K562 (cell line): ENCODE measurements at regions not wholly inside any gene's neighbourhood (a gene's known extent, or its start where the extent isn't known, plus 50 kb on each side); places are given as distances from the start of the nearest gene placed in this dataset.

Experiments
- ATAC-seq: fragments of 200-7000 bp; cut with Tn5 transposase; 3 replicates; pipeline ENCODE4 v1.9.1; 2020; ENCODE audit warnings: moderate library complexity
- BruUV-seq: library from RNA; stranded (reverse); fragments of 400-500 nt; replicated peaks from 2 replicates; lab custom pipeline; 2021; lab: Mats Ljungman, UMichigan
- CTCF ChIA-PET: fragments of 300-600 bp; formaldehyde crosslinking; extraction: SDS; loops from one replicate; lab custom pipeline; 2021; ENCODE audit warnings: low intra/inter-chr PET ratio; lab: Yijun Ruan, JAX
- POLR2A ChIA-PET: fragments of 300-600, 350-650 bp; sonication (Branson Sonifier 250); formaldehyde crosslinking; extraction: SDS; loops from one replicate; lab custom pipeline; 2021; ENCODE audit warnings: antibody characterized with exemption, inconsistent platforms; lab: Yijun Ruan, JAX
- DNase-seq, 4 experiments: peaks; one replicate each; pipeline versions ENCODE4 v3.0.0 to v3.0.0-alpha.2; 2011 to 2018; ENCODE audit warnings: low spot score in 3 of 4, mixed read lengths in 3 of 4; ENCODE audit errors: extremely low read depth in 1 of 4
- FAIRE-seq: peaks from 2 replicates; lab custom pipeline; 2011; peaks lifted over from hg19 to GRCh38; lab: Jason Lieb, UNC
- H2AFZ ChIP-seq: 2 replicates; pipeline ENCODE4 v1.6.0; 2011; ENCODE audit warnings: low read depth, low read length, control low read depth, inconsistent platforms
- H3K27ac ChIP-seq: fragments of 200-600 bp; 3 replicates; pipeline ENCODE4 v1.8.0; 2011; ENCODE audit warnings: low read depth, mild to moderate bottlenecking, control low read depth, inconsistent platforms, low read length, moderate library complexity, mixed read lengths; ENCODE audit errors: extremely low read depth
- H3K27me3 ChIP-seq, 2 experiments: fragments of 300-600 bp in 1 of 2; 2 replicates in 1 of 2; 3 replicates in 1 of 2; pipeline versions ENCODE4 v1.6.0 to v1.8.0; 2011; ENCODE audit warnings: inconsistent platforms in 2 of 2, low read length in 2 of 2, mild to moderate bottlenecking in 1 of 2, mixed read lengths in 1 of 2, moderate library complexity in 1 of 2; ENCODE audit not compliant: control insufficient read depth in 2 of 2, insufficient read depth in 2 of 2
- H3K36me3 ChIP-seq: fragments of 300-600 bp; 3 replicates; pipeline ENCODE4 v1.8.0; 2011; ENCODE audit warnings: mild to moderate bottlenecking, low read length, inconsistent platforms; ENCODE audit not compliant: control insufficient read depth, insufficient read depth
- H3K4me1 ChIP-seq, 2 experiments: fragments of 200-600 bp in 1 of 2; replicated peaks in 1 of 2; 2 replicates in 1 of 2; 3 replicates in 1 of 2; pipeline versions ENCODE4 v1.5.1 to v1.8.0; 2011; ENCODE audit warnings: inconsistent platforms in 2 of 2, low read length in 2 of 2, mild to moderate bottlenecking in 1 of 2, mixed read lengths in 1 of 2, moderate library complexity in 1 of 2; ENCODE audit not compliant: control insufficient read depth in 2 of 2, insufficient read depth in 2 of 2
- H3K4me2 ChIP-seq: 2 replicates; pipeline ENCODE4 v1.6.1; 2011; ENCODE audit warnings: low read length, control low read depth, inconsistent platforms, mixed read lengths; ENCODE audit not compliant: insufficient read depth
- H3K4me3 ChIP-seq: fragments of 200-600 bp; sonication (generic), shearing (Covaris generic); 2 replicates; pipeline ENCODE4 v1.5.1; 2016; ENCODE audit warnings: control low read depth, inconsistent platforms
- H3K79me2 ChIP-seq: fragments of 200-600 bp; 3 replicates; pipeline ENCODE4 v1.8.0; 2011; ENCODE audit warnings: low read length, inconsistent platforms; ENCODE audit not compliant: control insufficient read depth, insufficient read depth
- H3K9ac ChIP-seq, 2 experiments: 2 replicates each; pipeline versions ENCODE4 v1.6.0 to v1.6.1; 2011; ENCODE audit warnings: low read depth in 2 of 2, low read length in 2 of 2, control low read depth in 1 of 2, inconsistent platforms in 1 of 2, mild to moderate bottlenecking in 1 of 2, mixed read lengths in 1 of 2; ENCODE audit not compliant: insufficient read depth in 1 of 2
- H3K9me1 ChIP-seq: one replicate; pipeline ENCODE4 v1.6.0; 2011; ENCODE audit warnings: inconsistent platforms, mild to moderate bottlenecking, low read length, moderate library complexity; ENCODE audit not compliant: control insufficient read depth, insufficient read depth
- H3K9me3 ChIP-seq: replicated peaks from 2 replicates; pipeline ENCODE4 v1.5.1; 2011; ENCODE audit warnings: low read depth, low read length, inconsistent platforms; ENCODE audit not compliant: control insufficient read depth, insufficient read depth
- H4K20me1 ChIP-seq: replicated peaks from 2 replicates; pipeline ENCODE4 v1.6.1; 2011; ENCODE audit warnings: low read length, inconsistent platforms, mixed read lengths; ENCODE audit not compliant: control insufficient read depth, insufficient read depth
- ATF7 ChIP-seq: fragments of 450-650 bp; IDR thresholded peaks from 2 replicates; pipeline ENCODE4 v1.7.1; 2014; ENCODE audit warnings: mild to moderate bottlenecking, moderate library complexity
- CBFA2T2 ChIP-seq: fragments of 450-650 bp; conservative IDR thresholded peaks from 2 replicates; pipeline ENCODE4 v1.6.1; 2017; ENCODE audit warnings: mild to moderate bottlenecking
- CBX5 ChIP-seq: IDR thresholded peaks from 2 replicates; pipeline ENCODE4 v1.6.1; 2014; ENCODE audit warnings: low read depth, borderline replicate concordance
- DACH1 ChIP-seq: fragments of 450-650 bp; IDR thresholded peaks from 2 replicates; pipeline ENCODE4 v1.6.1; 2018; ENCODE audit not compliant: partially characterized antibody
- DPF2 ChIP-seq: fragments of 450-650 bp; IDR thresholded peaks from 2 replicates; pipeline ENCODE4 v1.6.1; 2016
- MCM2 ChIP-seq: fragments of 450-650 bp; IDR thresholded peaks from 2 replicates; pipeline ENCODE4 v1.6.1; 2017; ENCODE audit warnings: low read depth, mild to moderate bottlenecking
- NCOA2 ChIP-seq, 2 experiments: fragments of 450-650 bp; IDR thresholded peaks; 2 replicates each; pipeline ENCODE4 v1.6.1; 2018; ENCODE audit warnings: mild to moderate bottlenecking in 2 of 2, moderate library complexity in 1 of 2; ENCODE audit not compliant: partially characterized antibody in 2 of 2
- POLR2AphosphoS2 ChIP-seq: IDR thresholded peaks from 2 replicates; pipeline ENCODE4 v1.6.1; 2012; ENCODE audit warnings: low read length, improper control_type of control experiment
- RFX5 ChIP-seq: IDR thresholded peaks from 2 replicates; pipeline ENCODE4 v1.6.1; 2011; ENCODE audit warnings: low read depth, mild to moderate bottlenecking, improper control_type of control experiment, low read length
- SMARCB1 ChIP-seq: IDR thresholded peaks from 2 replicates; pipeline ENCODE4 v1.6.1; 2011; ENCODE audit warnings: improper control_type of control experiment, low read depth; ENCODE audit not compliant: insufficient read length
- TRIM24 ChIP-seq, 2 experiments: fragments of 450-650 bp; IDR thresholded peaks; 2 replicates each; pipeline ENCODE4 v1.6.1; 2016
- ZNF695 ChIP-seq: fragments of 450-650 bp; formaldehyde crosslinking; IDR thresholded peaks from 2 replicates; pipeline ENCODE4 v1.4.0; 2020; ENCODE audit warnings: mild to moderate bottlenecking, moderate library complexity
- ZNF778 ChIP-seq: fragments of 450-650 bp; formaldehyde crosslinking; IDR thresholded peaks from 2 replicates; pipeline ENCODE4 v1.4.0; 2020; ENCODE audit warnings: mild to moderate bottlenecking, moderate library complexity
- WGBS: fragments of 100-300 bp; shearing (Covaris generic); methylation state at CpG from one replicate; pipeline ENCODE4 v1.1.6; 2016; ENCODE audit warnings: low coverage, mixed read lengths; ENCODE audit not compliant: insufficient coverage; ENCODE audit errors: missing lambda C conversion rate; 5-methylcytosine and 5-hydroxymethylcytosine counted together
- in situ Hi-C: fragments of 300-500 bp; cut with MboI; formaldehyde crosslinking; loops from 4 replicates; pipeline ENCODE4 v1.15.0; 2018; ENCODE audit warnings: inconsistent platforms, mixed read lengths
- intact Hi-C: fragments of 100-400 bp; cut with micrococcal nuclease; formaldehyde crosslinking; loops from 2 replicates; pipeline ENCODE4 v1.14.2; 2022
- TF ChIP-seq, protein P1 (sequence below): fragments of 250-450 bp; sonication (Bioruptor Pico); IDR thresholded peaks from 2 replicates; pipeline ENCODE4 v1.4.0; 2020; ENCODE audit warnings: mild to moderate bottlenecking, moderate library complexity
- TF ChIP-seq, protein P2 (sequence below): sonication (generic); formaldehyde crosslinking; IDR thresholded peaks from 2 replicates; pipeline ENCODE4 v1.8.0; 2022; ENCODE audit warnings: missing genetic modification reagents, mild to moderate bottlenecking, moderate library complexity, borderline replicate concordance
- TF ChIP-seq, protein P3 (sequence below): sonication (generic); formaldehyde crosslinking; IDR thresholded peaks from 2 replicates; pipeline ENCODE4 v1.8.0; 2022; ENCODE audit warnings: missing genetic modification reagents, mild to moderate bottlenecking, borderline replicate concordance

GRCh38 chr1:110770832-110771231, 96.1 kb upstream of the KCNA3 start:
- 1% methylated on average over 2 of the region's 2 CpGs for WGBS
- ChIA-PET CTCF (no interaction called here), POLR2A (no interaction called here)
- Histone ChIP-seq H3K36me3 (no peaks in the 10 kb centered on the region), H3K9me1 (no peaks in the 10 kb centered on the region), H3K27ac (no peak overlapping the region), H3K4me1 (no peaks in the 10 kb centered on the region), H2AFZ (no peak overlapping the region), H3K4me3 (no peak overlapping the region), H4K20me1 (no peaks in the 10 kb centered on the region), H3K4me2 (no peak overlapping the region), H3K27me3 (no peaks in the 10 kb centered on the region; a peak in 1 of 5 replicates), H3K9me3 (no peaks in the 10 kb centered on the region), H3K79me2 (no peaks in the 10 kb centered on the region), H3K9ac (no peak overlapping the region)
- no peak for FAIRE-seq
- no TSS peak for BruUV-seq
- no peak for DNase-seq
- intact Hi-C loops (no loop called here), in situ Hi-C loops (no loop called here)
- ATAC-seq = no peak
- no peak for TF ChIP-seq POLR2AphosphoS2
- no peak for TF ChIP-seq DPF2
- TF ChIP-seq, protein P1, sequence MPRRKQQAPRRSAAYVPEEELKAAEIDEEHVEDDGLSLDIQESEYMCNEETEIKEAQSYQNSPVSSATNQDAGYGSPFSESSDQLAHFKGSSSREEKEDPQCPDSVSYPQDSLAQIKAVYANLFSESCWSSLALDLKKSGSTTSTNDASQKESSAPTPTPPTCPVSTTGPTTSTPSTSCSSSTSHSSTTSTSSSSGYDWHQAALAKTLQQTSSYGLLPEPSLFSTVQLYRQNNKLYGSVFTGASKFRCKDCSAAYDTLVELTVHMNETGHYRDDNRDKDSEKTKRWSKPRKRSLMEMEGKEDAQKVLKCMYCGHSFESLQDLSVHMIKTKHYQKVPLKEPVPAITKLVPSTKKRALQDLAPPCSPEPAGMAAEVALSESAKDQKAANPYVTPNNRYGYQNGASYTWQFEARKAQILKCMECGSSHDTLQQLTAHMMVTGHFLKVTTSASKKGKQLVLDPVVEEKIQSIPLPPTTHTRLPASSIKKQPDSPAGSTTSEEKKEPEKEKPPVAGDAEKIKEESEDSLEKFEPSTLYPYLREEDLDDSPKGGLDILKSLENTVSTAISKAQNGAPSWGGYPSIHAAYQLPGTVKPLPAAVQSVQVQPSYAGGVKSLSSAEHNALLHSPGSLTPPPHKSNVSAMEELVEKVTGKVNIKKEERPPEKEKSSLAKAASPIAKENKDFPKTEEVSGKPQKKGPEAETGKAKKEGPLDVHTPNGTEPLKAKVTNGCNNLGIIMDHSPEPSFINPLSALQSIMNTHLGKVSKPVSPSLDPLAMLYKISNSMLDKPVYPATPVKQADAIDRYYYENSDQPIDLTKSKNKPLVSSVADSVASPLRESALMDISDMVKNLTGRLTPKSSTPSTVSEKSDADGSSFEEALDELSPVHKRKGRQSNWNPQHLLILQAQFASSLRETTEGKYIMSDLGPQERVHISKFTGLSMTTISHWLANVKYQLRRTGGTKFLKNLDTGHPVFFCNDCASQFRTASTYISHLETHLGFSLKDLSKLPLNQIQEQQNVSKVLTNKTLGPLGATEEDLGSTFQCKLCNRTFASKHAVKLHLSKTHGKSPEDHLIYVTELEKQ = no peak
- TF ChIP-seq, protein P2, sequence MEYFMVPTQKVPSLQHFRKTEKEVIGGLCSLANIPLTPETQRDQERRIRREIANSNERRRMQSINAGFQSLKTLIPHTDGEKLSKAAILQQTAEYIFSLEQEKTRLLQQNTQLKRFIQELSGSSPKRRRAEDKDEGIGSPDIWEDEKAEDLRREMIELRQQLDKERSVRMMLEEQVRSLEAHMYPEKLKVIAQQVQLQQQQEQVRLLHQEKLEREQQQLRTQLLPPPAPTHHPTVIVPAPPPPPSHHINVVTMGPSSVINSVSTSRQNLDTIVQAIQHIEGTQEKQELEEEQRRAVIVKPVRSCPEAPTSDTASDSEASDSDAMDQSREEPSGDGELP (CRISPR knock-in tag) = no peak
- no peak for TF ChIP-seq SMARCB1
- no peak for TF ChIP-seq CBFA2T2
- no peak for TF ChIP-seq ATF7
- no peak for TF ChIP-seq RFX5
- no peak for TF ChIP-seq DACH1
- TF ChIP-seq, protein P3, sequence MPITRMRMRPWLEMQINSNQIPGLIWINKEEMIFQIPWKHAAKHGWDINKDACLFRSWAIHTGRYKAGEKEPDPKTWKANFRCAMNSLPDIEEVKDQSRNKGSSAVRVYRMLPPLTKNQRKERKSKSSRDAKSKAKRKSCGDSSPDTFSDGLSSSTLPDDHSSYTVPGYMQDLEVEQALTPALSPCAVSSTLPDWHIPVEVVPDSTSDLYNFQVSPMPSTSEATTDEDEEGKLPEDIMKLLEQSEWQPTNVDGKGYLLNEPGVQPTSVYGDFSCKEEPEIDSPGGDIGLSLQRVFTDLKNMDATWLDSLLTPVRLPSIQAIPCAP (CRISPR knock-in tag) = no peak
- no peak for TF ChIP-seq ZNF695 (CRISPR knock-in tag)
- TF ChIP-seq MCM2 = no peak
- no peak for TF ChIP-seq TRIM24 (IDR thresholded peaks at IDR 0.05)
- no peak for TF ChIP-seq ZNF778
- TF ChIP-seq NCOA2 (IDR thresholded peaks at IDR 0.05; ENCODE audit: partially characterized antibody in 2 of 2) = no peak
- no peak for TF ChIP-seq CBX5
